ENCODE measurements at regions not wholly inside any gene's neighbourhood (a gene's known extent, or its start where the extent isn't known, plus 50 kb on each side); places are given as distances from the start of the nearest gene placed in this dataset.

DNA sequence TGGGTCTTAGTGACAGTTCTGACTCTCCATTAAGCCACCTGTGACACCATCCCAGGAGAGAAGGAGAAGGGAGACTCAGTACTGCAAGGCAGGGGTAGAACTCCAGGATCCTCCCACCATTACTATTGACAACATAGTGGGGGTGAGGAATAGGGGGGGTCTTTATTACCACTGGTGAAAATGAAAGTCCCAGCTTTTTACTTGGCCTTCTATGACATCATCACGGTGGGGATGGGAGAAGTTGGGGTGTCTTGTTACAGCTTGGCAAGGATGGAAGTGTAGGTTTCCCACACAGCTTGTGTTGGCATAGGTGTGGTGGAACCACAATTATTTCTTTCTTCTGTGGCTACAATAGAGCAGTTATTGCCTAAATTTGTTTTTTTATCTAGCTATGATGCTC lies 203.9 kb upstream of the DTNA start:
- no peak overlapping the region for H2AFZ ChIP-seq (ENCODE audit: control insufficient read depth, low read depth, low read length)
- H3K9ac ChIP-seq (ENCODE audit: control insufficient read depth, insufficient read depth, low read length) = no peak overlapping the region
- TF ChIP-seq, protein P1, sequence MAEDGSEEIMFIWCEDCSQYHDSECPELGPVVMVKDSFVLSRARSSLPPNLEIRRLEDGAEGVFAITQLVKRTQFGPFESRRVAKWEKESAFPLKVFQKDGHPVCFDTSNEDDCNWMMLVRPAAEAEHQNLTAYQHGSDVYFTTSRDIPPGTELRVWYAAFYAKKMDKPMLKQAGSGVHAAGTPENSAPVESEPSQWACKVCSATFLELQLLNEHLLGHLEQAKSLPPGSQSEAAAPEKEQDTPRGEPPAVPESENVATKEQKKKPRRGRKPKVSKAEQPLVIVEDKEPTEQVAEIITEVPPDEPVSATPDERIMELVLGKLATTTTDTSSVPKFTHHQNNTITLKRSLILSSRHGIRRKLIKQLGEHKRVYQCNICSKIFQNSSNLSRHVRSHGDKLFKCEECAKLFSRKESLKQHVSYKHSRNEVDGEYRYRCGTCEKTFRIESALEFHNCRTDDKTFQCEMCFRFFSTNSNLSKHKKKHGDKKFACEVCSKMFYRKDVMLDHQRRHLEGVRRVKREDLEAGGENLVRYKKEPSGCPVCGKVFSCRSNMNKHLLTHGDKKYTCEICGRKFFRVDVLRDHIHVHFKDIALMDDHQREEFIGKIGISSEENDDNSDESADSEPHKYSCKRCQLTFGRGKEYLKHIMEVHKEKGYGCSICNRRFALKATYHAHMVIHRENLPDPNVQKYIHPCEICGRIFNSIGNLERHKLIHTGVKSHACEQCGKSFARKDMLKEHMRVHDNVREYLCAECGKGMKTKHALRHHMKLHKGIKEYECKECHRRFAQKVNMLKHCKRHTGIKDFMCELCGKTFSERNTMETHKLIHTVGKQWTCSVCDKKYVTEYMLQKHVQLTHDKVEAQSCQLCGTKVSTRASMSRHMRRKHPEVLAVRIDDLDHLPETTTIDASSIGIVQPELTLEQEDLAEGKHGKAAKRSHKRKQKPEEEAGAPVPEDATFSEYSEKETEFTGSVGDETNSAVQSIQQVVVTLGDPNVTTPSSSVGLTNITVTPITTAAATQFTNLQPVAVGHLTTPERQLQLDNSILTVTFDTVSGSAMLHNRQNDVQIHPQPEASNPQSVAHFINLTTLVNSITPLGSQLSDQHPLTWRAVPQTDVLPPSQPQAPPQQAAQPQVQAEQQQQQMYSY (CRISPR knock-in tag; IDR thresholded peaks at IDR 0.05) = no peak
- TF ChIP-seq NR2C1 (IDR thresholded peaks at IDR 0.05) (no peak), NR2C2 (IDR thresholded peaks at IDR 0.05; ENCODE audit: borderline replicate concordance, control insufficient read depth, insufficient read length, low read depth) (no peak), RELA (IDR thresholded peaks at IDR 0.05; ENCODE audit: borderline replicate concordance, partially characterized antibody) (no peak), CBX3 (IDR thresholded peaks at IDR 0.05; ENCODE audit: borderline replicate concordance, low read depth) (no peak), YY1 (IDR thresholded peaks at IDR 0.05; ENCODE audit: low read depth, low read length) (no peak), HDAC6 (IDR thresholded peaks at IDR 0.05; ENCODE audit: unreplicated experiment) (no peak), FOS (IDR thresholded peaks at IDR 0.05; ENCODE audit: borderline replicate concordance, extremely low read depth, insufficient read length) (no peak), SUPT20H (IDR thresholded peaks at IDR 0.05; ENCODE audit: borderline replicate concordance, control insufficient read depth, low read depth, low read length) (no peak), IKZF2 (IDR thresholded peaks at IDR 0.05) (no peak), MEF2A (IDR thresholded peaks at IDR 0.05; ENCODE audit: insufficient read depth, low read depth, low read length) (no peak), HDAC2 (IDR thresholded peaks at IDR 0.05) (no peak), NFYB (IDR thresholded peaks at IDR 0.05; ENCODE audit: insufficient read depth, low read depth, low read length) (no peak)
- TF ChIP-seq, protein P2, sequence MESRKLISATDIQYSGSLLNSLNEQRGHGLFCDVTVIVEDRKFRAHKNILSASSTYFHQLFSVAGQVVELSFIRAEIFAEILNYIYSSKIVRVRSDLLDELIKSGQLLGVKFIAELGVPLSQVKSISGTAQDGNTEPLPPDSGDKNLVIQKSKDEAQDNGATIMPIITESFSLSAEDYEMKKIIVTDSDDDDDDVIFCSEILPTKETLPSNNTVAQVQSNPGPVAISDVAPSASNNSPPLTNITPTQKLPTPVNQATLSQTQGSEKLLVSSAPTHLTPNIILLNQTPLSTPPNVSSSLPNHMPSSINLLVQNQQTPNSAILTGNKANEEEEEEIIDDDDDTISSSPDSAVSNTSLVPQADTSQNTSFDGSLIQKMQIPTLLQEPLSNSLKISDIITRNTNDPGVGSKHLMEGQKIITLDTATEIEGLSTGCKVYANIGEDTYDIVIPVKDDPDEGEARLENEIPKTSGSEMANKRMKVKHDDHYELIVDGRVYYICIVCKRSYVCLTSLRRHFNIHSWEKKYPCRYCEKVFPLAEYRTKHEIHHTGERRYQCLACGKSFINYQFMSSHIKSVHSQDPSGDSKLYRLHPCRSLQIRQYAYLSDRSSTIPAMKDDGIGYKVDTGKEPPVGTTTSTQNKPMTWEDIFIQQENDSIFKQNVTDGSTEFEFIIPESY (IDR thresholded peaks at IDR 0.05) = no peak
- TF ChIP-seq, protein P3, sequence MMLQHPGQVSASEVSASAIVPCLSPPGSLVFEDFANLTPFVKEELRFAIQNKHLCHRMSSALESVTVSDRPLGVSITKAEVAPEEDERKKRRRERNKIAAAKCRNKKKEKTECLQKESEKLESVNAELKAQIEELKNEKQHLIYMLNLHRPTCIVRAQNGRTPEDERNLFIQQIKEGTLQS (IDR thresholded peaks at IDR 0.05; ENCODE audit: borderline replicate concordance, extremely low read depth, low read depth, low read length) = no peak
- TF ChIP-seq, protein P4, sequence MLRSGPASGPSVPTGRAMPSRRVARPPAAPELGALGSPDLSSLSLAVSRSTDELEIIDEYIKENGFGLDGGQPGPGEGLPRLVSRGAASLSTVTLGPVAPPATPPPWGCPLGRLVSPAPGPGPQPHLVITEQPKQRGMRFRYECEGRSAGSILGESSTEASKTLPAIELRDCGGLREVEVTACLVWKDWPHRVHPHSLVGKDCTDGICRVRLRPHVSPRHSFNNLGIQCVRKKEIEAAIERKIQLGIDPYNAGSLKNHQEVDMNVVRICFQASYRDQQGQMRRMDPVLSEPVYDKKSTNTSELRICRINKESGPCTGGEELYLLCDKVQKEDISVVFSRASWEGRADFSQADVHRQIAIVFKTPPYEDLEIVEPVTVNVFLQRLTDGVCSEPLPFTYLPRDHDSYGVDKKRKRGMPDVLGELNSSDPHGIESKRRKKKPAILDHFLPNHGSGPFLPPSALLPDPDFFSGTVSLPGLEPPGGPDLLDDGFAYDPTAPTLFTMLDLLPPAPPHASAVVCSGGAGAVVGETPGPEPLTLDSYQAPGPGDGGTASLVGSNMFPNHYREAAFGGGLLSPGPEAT (IDR thresholded peaks at IDR 0.05; ENCODE audit: low read depth) = no peak
- ChIA-PET CTCF (interaction anchor here (1.2 to 1.3 kb wide), 2 partner anchors 8 to 155 kb away, joined by 3 to 4 read pairs; no protein-coding TSS in a partner anchor), POLR2A (interaction anchor here (1.1 kb wide), 1 partner anchor 12 kb away, joined by 4 read pairs; no protein-coding TSS in a partner anchor), RAD21 (ENCODE audit: unreplicated experiment) (interaction anchor here (1.6 to 1.9 kb wide), 2 partner anchors 9 to 10 kb away, joined by 3 to 8 read pairs; no protein-coding TSS in a partner anchor), SMC1A (ENCODE audit: uncharacterized antibody, unreplicated experiment) (interaction anchor here (0.6 to 1.4 kb wide), 5 partner anchors 10 to 668 kb away, joined by 3 to 4 read pairs (median 3); no protein-coding TSS in a partner anchor)
- in situ Hi-C loops (cut with MboI) (no loop called here), intact Hi-C loops (cut with micrococcal nuclease; ENCODE audit: unreplicated experiment) (no loop called here)
- H3K79me2 ChIP-seq (ENCODE audit: control insufficient read depth, insufficient read depth, low read length) = no peaks in the 10 kb centered on the region
- ATAC-seq = no peak
- 0% methylated on average over 1 of the region's 1 CpG for WGBS (ENCODE audit: insufficient coverage, insufficient replicate concordance, low lambda C conversion rate, missing lambda C conversion rate)
- H3K36me3 ChIP-seq (ENCODE audit: control insufficient read depth in 2 of 2, insufficient read depth in 2 of 2, low read length in 1 of 2) = no peaks in the 10 kb centered on the region
- no peak for DNase-seq (ENCODE audit: low read depth, low spot score)
- no peaks in the 10 kb centered on the region for H3K9me3 ChIP-seq (replicated peaks; ENCODE audit: control insufficient read depth, insufficient read depth, low read length)
- H3K4me3 ChIP-seq = no peak overlapping the region
- no peak overlapping the region for H3K4me2 ChIP-seq (ENCODE audit: control insufficient read depth, insufficient read depth)
- H4K20me1 ChIP-seq (ENCODE audit: control insufficient read depth, insufficient read depth) = no peaks in the 10 kb centered on the region
- no peaks in the 10 kb centered on the region for H3K4me1 ChIP-seq (ENCODE audit: control insufficient read depth, insufficient read depth, low read length)
- no peak overlapping the region for H3K27ac ChIP-seq (ENCODE audit: control insufficient read depth, insufficient read depth)
- no peak for FAIRE-seq
- no peaks in the 10 kb centered on the region for H3K27me3 ChIP-seq (replicated peaks in 1 of 2; ENCODE audit: control insufficient read depth in 2 of 2, insufficient read depth in 2 of 2, low read length in 1 of 2)
- BruUV-seq (replicated peaks) = no TSS peak

Data from GM12878 (cell line).